ENCODE measurements at regions not wholly inside any gene's neighbourhood (a gene's known extent, or its start where the extent isn't known, plus 50 kb on each side); places are given as distances from the start of the nearest gene placed in this dataset.

GRCh38 chr13:59103004-59103768, 1060.5 kb downstream of the DIAPH3 start:
- DNase-seq (ENCODE audit: low spot score): no peak
- TF ChIP-seq CTCF (IDR thresholded peaks at IDR 0.05; ENCODE audit: extremely low read depth, missing control alignments): no peak

- no peak for DNase-seq (ENCODE audit: low spot score)
- TF ChIP-seq CTCF (IDR thresholded peaks at IDR 0.05; ENCODE audit: extremely low read depth, missing control alignments): no peak
Measured at GRCh38 chr13:59111751-59112171, 1052.0 kb downstream of the DIAPH3 start.

GRCh38 chr13:59112221-59112718, 1051.5 kb downstream of the DIAPH3 start:
- no peak for DNase-seq (ENCODE audit: low spot score)
- TF ChIP-seq CTCF (IDR thresholded peaks at IDR 0.05; ENCODE audit: extremely low read depth, missing control alignments): no peak

- DNase-seq (ENCODE audit: low spot score): no peak
- TF ChIP-seq CTCF (IDR thresholded peaks at IDR 0.05; ENCODE audit: extremely low read depth, missing control alignments): no peak
Measured at GRCh38 chr13:59119475-59119874, 1044.3 kb downstream of the DIAPH3 start.

- DNase-seq (ENCODE audit: low spot score): no peak
- no peak for TF ChIP-seq CTCF (IDR thresholded peaks at IDR 0.05; ENCODE audit: extremely low read depth, missing control alignments)
Measured at GRCh38 chr13:59120297-59120843, 1043.4 kb downstream of the DIAPH3 start.

GRCh38 chr13:59121507-59121906, 1042.2 kb downstream of the DIAPH3 start:
- DNase-seq (ENCODE audit: low spot score): no peak
- no peak for TF ChIP-seq CTCF (IDR thresholded peaks at IDR 0.05; ENCODE audit: extremely low read depth, missing control alignments)

- TF ChIP-seq CTCF (IDR thresholded peaks at IDR 0.05; ENCODE audit: extremely low read depth, missing control alignments): no peak
- DNase-seq (ENCODE audit: low spot score): no peak
Measured at GRCh38 chr13:59126474-59126873, 1037.3 kb downstream of the DIAPH3 start.
